GM18499 (cell line): ENCODE measurements at regions not wholly inside any gene's neighbourhood (a gene's known extent, or its start where the extent isn't known, plus 50 kb on each side); places are given as distances from the start of the nearest gene placed in this dataset.
"Not testable (repeated sequence)": the region's sequence is repeated elsewhere in the genome, so short reads cannot be mapped to it uniquely, and the experiment has no call there.

Experiments
- ATAC-seq: cut with Tn5 transposase; IDR thresholded peaks from one replicate; pipeline ENCODE4 v1.9.1; 2021; ENCODE audit warnings: moderate number of reproducible peaks; ENCODE audit not compliant: insufficient read depth, unreplicated experiment

- not testable (repeated sequence) for ATAC-seq
Observed at GRCh38 chr9:753734-754133, 87.8 kb upstream of the DMRT1 start.

- no peak for ATAC-seq
Observed at GRCh38 chr9:754150-754931, 87.2 kb upstream of the DMRT1 start.

GRCh38 chr9:755454-756381, 85.8 kb upstream of the DMRT1 start:
- ATAC-seq: no peak

GRCh38 chr9:757246-757881, 84.1 kb upstream of the DMRT1 start:
- ATAC-seq: no peak

- ATAC-seq: no peak
Observed at GRCh38 chr9:758146-758545, 83.4 kb upstream of the DMRT1 start.

- ATAC-seq: no peak
Observed at GRCh38 chr9:759541-759940, 82.0 kb upstream of the DMRT1 start.

- ATAC-seq: no peak
Observed at GRCh38 chr9:759983-760736, 81.3 kb upstream of the DMRT1 start.

GRCh38 chr9:761176-761792, 80.2 kb upstream of the DMRT1 start:
- no peak for ATAC-seq

GRCh38 chr9:761793-762560, 79.5 kb upstream of the DMRT1 start:
- no peak for ATAC-seq

- ATAC-seq: no peak
Observed at GRCh38 chr9:763692-764091, 77.8 kb upstream of the DMRT1 start.

- ATAC-seq: peak; percentile 63
Observed at GRCh38 chr9:764105-764524, 77.4 kb upstream of the DMRT1 start.

GRCh38 chr9:764986-765385, 76.5 kb upstream of the DMRT1 start:
- no peak for ATAC-seq

GRCh38 chr9:767061-767561, 74.4 kb upstream of the DMRT1 start:
- not testable (repeated sequence) for ATAC-seq

GRCh38 chr9:776086-776485, 65.4 kb upstream of the DMRT1 start:
- ATAC-seq: no peak

GRCh38 chr9:777978-778377, 63.5 kb upstream of the DMRT1 start:
- no peak for ATAC-seq

GRCh38 chr9:784202-784601, 57.3 kb upstream of the DMRT1 start:
- no peak for ATAC-seq

- no peak for ATAC-seq
Observed at GRCh38 chr9:784916-785315, 56.6 kb upstream of the DMRT1 start.

- no peak for ATAC-seq
Observed at GRCh38 chr9:785997-786396, 55.5 kb upstream of the DMRT1 start.

- ATAC-seq: no peak
Observed at GRCh38 chr9:786405-786804, 55.1 kb upstream of the DMRT1 start.
